ENCODE measurements at regions not wholly inside any gene's neighbourhood (a gene's known extent, or its start where the extent isn't known, plus 50 kb on each side); places are given as distances from the start of the nearest gene placed in this dataset.

- H3K4me3 ChIP-seq (ENCODE audit: low read depth, low read length): no peak overlapping the region
- no peak for TF ChIP-seq CTCF (conservative IDR thresholded peaks at IDR 0.05; ENCODE audit: low read depth, low read length)
- no peak for DNase-seq (ENCODE audit: low read depth)
Measured at GRCh38 chr7:22676385-22676784, 50.6 kb upstream of the IL6 start.

- DNase-seq (ENCODE audit: low read depth): no peak
- H3K4me3 ChIP-seq (ENCODE audit: low read depth, low read length): no peak overlapping the region
- no peak for TF ChIP-seq CTCF (conservative IDR thresholded peaks at IDR 0.05; ENCODE audit: low read depth, low read length)
Measured at GRCh38 chr7:22675917-22676343, 51.1 kb upstream of the IL6 start.

GRCh38 chr7:22675421-22675820 lies 51.6 kb upstream of the IL6 start:
- DNase-seq (ENCODE audit: low read depth): no peak
- H3K4me3 ChIP-seq (ENCODE audit: low read depth, low read length): no peak overlapping the region
- no peak for TF ChIP-seq CTCF (conservative IDR thresholded peaks at IDR 0.05; ENCODE audit: low read depth, low read length)

- no peak for TF ChIP-seq CTCF (conservative IDR thresholded peaks at IDR 0.05; ENCODE audit: low read depth, low read length)
- no peak for DNase-seq (ENCODE audit: low read depth)
- H3K4me3 ChIP-seq (ENCODE audit: low read depth, low read length): no peak overlapping the region
Measured at GRCh38 chr7:22672846-22673680, 53.9 kb upstream of the IL6 start.

- no peak overlapping the region for H3K4me3 ChIP-seq (ENCODE audit: low read depth, low read length)
- no peak for DNase-seq (ENCODE audit: low read depth)
- TF ChIP-seq CTCF (conservative IDR thresholded peaks at IDR 0.05; ENCODE audit: low read depth, low read length): no peak
Measured at GRCh38 chr7:22671177-22671879, 55.7 kb upstream of the IL6 start.

GRCh38 chr7:22670422-22670815 lies 56.6 kb upstream of the IL6 start:
- no peak for DNase-seq (ENCODE audit: low read depth)
- H3K4me3 ChIP-seq (ENCODE audit: low read depth, low read length): no peak overlapping the region
- no peak for TF ChIP-seq CTCF (conservative IDR thresholded peaks at IDR 0.05; ENCODE audit: low read depth, low read length)

Data from epithelial cell of proximal tubule (primary cell).